Embryonic facial prominence (tissue), 1 donor: ENCODE measurements at regions not wholly inside any gene's neighbourhood (a gene's known extent, or its start where the extent isn't known, plus 50 kb on each side); places are given as distances from the start of the nearest gene placed in this dataset.
"Not testable (repeated sequence)": the region's sequence is repeated elsewhere in the genome, so short reads cannot be mapped to it uniquely, and the experiment has no call there.

ENCODE experiments used
- DNase-seq: peaks from one replicate; pipeline ENCODE4 v3.0.0-alpha.2; 2016; ENCODE audit errors: extremely low spot score

GRCh38 chr6:51318674-51319073, 500.0 kb downstream of the TFAP2B start:
- DNase-seq = no peak

DNA sequence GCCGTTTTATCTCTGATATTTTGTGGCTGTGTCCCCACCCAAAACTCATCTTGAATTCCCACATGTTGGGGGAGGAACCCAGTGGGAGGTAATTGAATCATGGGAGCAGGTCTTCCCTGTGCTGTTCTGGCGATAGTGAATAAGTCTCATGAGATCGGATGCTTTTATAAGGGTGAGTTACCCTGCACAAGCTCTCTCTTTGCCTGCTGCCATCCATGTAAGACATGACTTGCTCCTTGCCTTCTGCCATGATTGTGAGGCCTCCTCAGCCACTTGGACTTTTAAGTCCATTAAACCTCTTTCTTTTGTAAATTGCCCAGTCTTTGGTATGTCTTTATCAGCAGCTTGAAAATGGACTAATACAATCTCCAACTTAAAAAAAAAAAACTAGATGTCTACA, 502.8 kb downstream of the TFAP2B start:
- DNase-seq = not testable (repeated sequence)

GRCh38 chr6:51322505-51322904, 503.8 kb downstream of the TFAP2B start:
- no peak for DNase-seq

DNA sequence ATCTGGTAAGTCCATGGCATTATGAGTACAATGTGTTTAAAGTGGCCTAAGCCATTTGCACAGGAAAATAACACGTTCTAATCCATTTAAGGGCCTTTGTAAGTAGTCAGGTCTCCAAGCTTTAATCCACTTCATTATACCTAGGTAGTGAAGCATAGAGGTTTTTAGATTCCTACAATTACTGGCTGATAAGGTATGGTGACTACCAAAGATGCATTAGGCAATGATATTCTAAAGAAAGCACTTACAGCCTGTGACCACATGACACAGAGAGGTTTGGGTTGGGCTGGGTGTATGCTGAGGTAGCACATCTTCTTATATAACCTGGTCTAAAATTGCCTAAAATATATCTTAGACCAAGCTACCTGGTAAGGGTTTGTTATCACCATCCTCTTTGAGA, 504.4 kb downstream of the TFAP2B start:
- no peak for DNase-seq

DNA sequence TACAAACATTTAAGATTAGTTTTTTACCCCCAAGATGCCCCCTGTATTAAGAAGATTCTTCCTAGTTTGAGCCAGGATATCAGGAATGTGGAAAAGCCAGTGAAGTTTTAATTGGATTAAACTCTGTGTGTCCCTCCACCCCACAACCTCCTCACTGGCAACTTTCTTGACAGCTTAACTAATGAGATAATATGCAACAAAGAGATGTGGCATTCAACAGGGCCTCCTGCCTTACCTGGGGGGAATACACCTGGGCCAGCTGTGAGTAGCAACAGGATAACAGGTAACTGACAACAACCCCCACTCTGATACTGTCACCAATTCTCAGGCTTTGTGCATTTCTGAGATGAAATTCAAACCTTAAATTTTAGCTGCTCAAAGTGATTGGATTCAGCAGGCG, 512.3 kb downstream of the TFAP2B start:
- no peak for DNase-seq

DNA sequence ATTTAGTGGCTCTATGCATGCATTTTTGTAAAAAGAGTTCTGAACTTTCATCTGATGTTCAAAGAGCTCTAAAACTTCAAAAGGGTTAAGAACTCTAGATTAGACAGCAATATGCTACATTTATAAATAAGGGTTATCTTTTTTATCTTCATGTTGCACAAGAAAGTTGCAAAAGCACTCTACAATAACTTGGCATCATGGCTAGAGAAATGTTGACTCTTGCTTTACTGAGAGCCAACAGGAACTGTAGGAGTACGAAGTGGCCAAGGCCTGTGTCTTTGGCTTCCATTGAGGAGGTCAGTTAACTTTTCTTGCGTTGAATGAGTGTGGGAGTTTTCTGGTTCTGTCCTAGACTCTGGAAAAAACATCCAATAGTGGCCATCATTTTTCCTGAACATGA, 516.9 kb downstream of the TFAP2B start:
- DNase-seq = no peak

- no peak for DNase-seq
These were observed 517.5 kb downstream of the TFAP2B start for GRCh38 chr6:51336185-51336584.

GRCh38 chr6:51337277-51337676, 518.6 kb downstream of the TFAP2B start:
- DNase-seq = no peak

DNA sequence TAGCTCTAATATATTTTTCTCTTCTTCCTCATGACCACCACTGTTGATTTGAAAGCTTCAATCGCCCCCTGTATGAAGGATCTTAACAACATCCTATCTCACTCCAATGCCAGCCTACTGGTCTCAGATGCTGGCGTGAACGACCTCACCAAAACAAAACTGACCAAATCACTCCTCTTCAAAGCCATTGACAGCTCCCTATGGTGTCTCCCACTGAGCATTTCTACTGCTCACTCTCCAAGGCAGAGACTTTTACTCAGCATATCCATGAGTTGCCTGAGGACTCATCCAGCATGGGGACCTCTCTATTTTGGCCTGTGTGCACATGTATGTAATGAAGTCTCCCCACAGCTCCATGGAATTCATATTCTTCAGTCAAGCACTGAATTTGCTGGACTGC, 520.4 kb downstream of the TFAP2B start:
- DNase-seq = no peak

- no peak for DNase-seq
These were observed 521.1 kb downstream of the TFAP2B start for GRCh38 chr6:51339728-51340127.

- no peak for DNase-seq
These were observed 523.7 kb downstream of the TFAP2B start for GRCh38 chr6:51342393-51342792.

DNA sequence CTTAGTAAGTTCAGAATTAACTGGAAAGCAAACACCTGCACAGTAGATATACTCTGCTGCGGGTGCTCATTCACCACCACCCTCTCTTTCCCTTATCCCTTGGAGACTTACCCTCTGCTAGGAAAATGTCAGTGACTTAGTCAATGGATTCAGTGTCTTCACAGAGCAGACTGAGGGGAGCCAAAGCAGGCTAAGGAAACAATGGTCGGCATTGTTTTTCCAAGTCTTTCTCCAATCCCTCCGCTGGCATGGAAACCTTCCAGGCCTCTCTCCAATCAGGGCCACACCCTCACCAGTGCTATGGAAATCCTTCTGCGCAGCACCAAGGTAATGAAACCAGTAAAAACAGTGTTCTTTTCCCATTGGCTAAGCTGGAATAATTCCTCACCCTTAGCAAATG, 531.2 kb downstream of the TFAP2B start:
- DNase-seq = no peak

- no peak for DNase-seq
These were observed 531.7 kb downstream of the TFAP2B start for GRCh38 chr6:51350308-51350904.

GRCh38 chr6:51352506-51353029, 533.9 kb downstream of the TFAP2B start:
- DNase-seq = no peak

DNA sequence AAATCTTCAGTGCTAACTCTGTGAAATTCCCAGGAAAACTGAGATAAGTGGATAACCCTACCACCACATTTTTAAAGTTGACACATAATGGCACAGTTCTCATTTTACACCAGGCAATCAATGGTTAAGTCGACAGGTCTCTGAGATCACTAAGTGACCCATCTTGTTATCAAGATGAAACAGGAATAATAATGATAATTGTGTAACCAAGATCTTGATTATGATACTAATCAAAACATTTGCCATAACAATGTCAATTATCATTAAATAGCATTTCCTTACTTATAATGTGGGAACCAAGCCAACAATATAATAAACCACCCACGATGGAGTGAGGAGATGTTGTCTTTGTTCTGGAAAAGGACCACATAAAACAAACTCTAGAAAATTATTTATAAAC, 541.6 kb downstream of the TFAP2B start:
- no peak for DNase-seq

GRCh38 chr6:51365566-51365965, 546.9 kb downstream of the TFAP2B start:
- DNase-seq = no peak

- DNase-seq = no peak
These were observed 550.8 kb downstream of the TFAP2B start for GRCh38 chr6:51369485-51369884.

DNA sequence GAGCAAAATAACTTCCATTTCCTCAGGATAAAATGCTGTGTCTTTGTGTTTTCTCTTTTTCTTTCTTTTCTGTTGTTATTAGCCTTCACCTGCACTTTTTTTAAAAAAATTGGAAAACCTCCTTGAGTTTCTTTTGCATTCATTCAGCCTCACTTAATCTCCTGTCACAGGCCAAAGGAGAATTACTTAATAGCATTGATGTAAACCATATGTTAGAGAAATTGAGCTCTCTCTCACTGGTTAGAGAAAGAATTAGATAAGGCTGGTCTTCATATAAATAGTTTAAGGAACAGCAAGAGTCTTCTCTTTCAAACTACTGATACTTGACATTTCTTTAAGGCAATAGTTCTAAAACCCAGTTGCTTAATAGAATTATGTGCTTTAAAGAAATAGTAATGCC, 564.2 kb downstream of the TFAP2B start:
- DNase-seq = no peak

- DNase-seq = no peak
These were observed 566.1 kb downstream of the TFAP2B start for GRCh38 chr6:51384736-51385135.

DNA sequence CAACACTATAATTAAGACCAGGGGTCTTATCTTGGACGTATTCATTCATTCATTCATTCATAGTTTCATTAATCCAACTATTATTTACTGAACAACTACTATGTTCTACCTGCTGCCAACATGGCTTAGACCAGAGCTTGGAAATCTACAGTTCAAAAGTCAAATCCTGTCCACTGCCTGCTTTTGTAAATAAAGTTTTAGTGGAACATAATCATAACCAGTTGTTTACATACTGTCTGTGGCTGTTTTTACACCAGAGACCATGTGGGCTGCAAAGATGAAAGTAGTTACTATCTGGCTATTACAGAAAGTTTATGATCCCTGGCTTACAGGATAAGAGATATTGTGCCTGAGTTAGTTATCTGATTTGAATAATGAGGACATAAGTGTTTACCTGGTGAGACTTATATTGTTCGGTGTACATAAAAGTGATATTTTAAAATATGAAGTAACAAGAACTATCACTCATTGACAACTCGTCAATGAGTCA, 567.7 kb downstream of the TFAP2B start:
- no peak for DNase-seq

DNA sequence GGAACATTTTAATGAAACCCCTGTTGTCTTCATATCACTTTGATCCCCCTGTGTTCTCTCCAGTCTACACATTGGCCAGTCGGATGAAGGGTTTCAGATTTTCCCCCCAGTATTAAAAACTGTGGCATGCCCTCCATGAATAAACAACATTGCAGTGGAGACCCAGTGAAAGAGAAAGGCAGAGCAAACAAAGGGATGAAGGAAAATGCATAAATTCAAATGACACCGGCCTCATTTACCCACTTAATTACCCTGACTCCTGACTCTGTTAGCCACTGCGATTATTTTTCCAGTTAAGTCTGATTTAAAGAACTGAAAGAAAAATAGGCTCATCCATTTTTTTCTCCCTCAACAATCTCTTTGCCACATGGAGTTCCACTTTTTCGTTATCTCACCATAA, 569.2 kb downstream of the TFAP2B start:
- no peak for DNase-seq

DNA sequence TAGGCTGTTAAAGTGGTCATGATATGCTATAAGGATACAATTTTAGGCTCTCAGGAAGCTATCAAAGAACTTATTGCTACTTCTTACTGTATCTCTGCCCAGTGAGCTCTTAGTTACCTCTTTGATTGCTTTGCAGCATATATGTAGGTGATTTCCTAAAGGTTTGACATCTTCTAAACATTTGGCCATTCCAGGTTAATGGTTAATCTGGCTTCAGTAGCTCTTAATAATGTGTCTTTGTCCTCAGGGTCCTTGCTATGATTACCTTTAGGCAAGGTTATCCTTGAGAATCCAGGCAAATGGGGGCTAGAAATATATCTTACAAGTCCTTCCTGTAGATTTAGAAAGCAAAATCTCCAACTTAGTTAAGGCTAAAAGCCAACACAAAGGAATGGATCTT, 575.4 kb downstream of the TFAP2B start:
- DNase-seq = no peak

DNA sequence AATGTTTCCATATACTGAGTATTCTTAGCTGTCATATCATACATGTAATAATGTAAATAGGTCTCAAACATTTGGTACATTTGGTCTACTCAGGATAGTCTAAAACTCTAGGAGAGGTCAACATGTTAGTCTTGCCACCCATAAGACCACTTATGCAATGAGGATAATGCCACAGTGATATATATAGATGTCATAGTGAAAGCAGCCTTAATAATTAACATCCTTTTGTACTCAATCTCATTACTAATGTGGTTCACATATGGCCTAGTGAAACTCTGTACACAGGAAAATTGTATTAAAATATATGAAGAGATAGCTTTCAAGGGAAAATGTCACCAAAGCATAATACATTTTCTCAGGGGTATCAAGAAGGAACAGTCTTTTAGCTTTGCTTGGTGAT, 577.9 kb downstream of the TFAP2B start:
- no peak for DNase-seq

- no peak for DNase-seq
These were observed 579.5 kb downstream of the TFAP2B start for GRCh38 chr6:51398064-51398705.
